ENCODE measurements at regions not wholly inside any gene's neighbourhood (a gene's known extent, or its start where the extent isn't known, plus 50 kb on each side); places are given as distances from the start of the nearest gene placed in this dataset.
A peak's percentile ranks its signal among the peaks of the same experiment; 100 is the strongest.
"Not testable (repeated sequence)": the region's sequence is repeated elsewhere in the genome, so short reads cannot be mapped to it uniquely, and the experiment has no call there.

DNA sequence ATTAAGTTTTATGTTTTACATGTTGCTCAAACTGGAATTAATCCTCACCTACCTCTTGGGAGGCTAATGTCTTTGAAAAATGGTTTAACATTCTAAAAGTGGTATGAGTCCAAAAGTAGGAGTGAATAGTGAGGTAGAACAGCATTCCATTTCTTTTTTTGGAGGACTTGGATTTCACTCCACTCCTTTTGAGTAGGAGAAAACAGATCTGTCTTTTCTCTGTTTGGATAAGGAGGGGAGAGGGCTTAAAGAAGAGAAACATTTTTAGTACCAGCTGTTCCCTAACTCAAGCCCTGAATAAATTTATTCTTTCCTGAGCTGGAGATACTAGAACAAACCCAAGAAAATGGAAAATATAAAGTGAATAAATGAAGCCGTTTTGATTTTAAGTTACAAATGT lies 687.9 kb downstream of the MECOM start:
- no peak for DNase-seq

DNA sequence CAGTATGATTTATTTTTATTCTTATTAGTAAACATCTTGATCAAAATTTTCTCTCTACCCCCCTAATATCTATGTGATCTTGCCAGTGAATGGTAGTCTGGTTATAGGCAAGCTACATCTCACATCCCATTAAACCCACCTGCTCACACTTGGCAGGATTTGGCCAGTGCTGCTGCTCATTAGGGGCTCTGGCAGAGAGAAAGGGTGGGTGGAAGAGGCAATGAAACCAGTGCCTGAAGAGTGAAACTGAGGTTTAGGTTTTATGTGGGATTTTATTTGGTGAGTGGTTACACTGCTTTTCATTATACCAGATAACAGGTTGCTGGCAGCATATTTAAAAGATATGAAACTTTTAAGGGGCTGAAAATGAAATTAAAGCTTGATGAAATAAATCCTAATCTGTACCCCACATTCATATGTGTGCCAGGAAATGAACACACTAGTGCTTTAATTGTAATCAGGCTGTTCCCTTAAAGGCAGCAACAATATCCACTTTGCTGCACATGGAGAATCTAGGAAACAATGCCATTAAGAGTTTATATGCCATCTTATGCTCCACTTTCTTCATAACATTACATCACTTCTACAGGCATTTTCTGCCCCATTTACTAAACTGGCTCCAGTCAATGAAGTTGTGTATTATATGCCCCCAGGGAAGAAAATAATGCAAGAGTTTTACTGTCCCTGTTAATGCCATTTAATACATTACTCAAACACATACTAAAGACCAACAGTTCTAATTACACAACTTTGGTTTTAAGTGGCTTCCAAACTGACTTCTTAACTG lies 688.7 kb downstream of the MECOM start:
- no peak for DNase-seq

DNA sequence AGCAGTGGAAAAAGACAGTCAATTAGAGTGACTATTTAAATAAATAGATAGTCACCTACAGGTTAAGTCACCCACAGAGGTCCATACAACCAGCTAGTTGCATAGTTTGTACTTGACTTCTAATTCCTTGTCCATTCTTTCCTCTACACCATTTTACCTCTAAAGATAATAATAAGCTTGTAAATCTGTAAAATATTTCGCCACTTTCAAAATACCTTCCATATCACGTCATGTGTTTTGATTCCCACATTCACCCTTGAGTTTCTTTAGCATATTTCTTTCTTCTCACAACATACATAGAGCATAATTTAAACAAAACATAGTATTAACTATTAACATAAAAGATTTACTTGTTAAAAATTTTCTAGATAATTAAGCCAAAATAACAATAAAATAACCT lies 689.6 kb downstream of the MECOM start:
- DNase-seq: no peak

DNA sequence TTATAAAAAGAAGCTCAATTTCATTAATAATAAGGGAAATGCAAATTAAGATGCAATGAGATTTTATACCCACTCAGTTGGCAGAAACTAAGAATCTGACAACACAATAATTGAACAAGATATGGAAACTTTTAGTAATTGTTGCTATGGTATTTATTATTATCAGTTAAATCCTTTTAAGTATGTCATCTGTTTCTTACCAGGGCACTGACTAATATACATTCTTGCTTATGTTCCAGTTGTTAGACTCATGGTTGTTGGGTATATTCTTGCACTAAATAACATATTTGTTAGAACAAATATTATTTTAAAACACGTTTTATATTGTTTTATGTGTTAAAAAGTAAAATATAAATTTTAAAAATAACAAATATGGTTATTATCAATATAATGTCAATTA lies 690.3 kb downstream of the MECOM start:
- DNase-seq: no peak

DNA sequence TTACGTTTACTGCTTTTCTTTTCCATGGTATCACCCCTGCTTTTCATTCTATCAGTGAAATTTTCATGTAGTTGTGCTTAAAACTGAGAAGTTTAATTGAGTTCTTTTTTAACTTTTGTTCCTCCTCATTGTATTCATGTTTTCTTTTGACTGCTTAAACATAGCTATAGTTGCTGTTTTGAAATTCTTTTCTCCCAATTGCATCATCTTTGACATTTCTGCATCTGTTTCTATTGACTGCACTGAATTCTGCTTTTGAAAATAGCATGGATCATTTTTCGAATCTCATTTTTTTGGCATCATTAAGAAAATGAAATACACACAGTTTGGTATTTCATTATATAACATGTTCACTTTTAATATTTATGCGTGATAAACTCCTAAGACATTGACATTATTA lies 694.9 kb downstream of the MECOM start:
- DNase-seq: no peak

DNA sequence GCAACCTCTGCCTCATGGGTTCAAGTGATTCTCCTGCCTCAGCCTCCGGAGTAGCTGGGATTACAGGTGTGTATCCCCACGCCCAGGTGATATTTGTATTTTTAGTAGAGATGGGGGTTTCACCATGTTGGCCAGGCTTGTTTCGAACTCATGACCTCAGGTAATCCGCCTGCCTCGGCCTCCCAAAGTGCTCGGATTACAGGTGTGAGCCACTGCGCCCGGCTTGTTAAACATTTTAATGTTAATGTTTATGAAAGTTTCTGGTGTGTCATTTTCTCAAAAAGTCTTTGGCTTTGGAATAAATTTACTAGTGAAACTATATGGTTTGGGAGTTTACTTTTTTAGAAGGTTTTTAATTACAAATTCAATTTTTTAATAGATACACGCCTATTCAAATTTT lies 698.8 kb downstream of the MECOM start:
- DNase-seq: no peak

DNA sequence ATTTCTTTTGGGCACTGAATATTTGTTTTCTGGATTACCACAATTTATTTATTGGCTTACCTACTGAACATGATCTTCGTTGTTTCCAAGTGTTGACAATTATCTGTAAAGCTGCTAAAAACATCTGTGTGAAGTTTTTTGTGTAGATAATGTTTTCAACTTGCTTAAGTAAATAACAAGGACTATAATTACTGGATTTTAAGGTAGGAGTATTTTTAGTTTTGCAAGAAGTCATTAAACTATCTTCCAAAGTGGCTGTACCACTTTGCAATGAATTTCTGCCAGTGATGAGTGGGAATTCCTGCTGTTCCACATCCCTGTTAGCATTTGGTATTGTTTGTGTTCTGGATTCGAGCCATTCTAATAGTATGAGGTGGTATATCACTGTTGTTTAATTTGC lies 702.2 kb downstream of the MECOM start:
- DNase-seq: no peak

DNA sequence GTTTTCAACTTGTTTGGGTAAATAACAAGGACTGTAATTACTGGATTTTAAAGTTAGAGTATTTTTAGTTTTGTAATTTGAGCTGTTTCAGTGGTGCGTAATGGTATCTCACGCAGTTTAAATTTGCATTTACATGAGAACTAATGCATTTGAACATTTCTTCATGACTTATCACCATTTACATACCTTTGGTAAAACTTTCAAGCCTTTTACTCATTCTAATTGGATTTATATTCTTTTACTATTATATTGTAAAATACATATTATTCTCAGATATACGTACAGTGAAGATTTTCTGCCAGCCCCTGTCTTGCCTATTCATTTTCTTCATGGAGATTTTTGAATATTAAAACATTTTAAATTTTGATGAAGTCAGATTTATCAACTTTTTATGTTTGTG lies 703.8 kb downstream of the MECOM start:
- DNase-seq: no peak

DNA sequence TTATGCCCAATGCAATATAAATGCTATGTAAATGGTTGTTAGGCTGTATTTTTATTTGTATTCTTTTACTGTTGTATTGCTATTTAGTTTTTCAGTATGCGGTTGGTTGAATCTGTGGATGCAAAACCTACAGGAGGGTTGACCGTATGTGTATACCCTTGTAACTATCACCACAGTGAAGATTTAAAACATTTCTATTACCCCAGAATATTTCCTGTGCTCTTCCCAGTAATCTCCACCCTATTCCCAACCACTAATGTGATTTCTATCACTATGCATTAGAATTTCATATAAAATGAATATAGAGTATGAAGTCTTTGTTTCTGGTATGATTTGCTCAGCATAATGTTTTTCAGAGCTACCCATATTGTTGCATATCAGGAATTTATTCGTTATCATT lies 705.0 kb downstream of the MECOM start:
- DNase-seq: no peak

DNA sequence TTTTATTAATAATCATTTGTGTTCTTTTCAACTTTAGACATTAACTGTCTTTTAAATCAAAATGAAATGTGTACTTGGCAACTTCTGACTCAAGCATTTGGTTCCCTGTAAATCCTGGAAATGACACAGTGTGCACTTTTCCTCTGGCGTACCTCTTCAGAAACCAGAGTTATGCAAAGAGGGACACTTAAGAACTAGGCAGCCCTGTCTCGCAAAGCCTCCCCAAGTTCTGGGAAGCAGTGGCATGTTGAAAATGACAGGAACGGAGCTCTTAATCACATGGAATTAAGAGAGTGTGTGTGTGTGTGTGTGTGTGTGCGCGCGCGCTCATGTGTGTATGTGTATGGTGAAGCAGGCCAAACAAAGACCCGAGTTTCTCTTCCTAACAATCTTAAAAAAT lies 707.4 kb downstream of the MECOM start:
- no peak for DNase-seq

DNA sequence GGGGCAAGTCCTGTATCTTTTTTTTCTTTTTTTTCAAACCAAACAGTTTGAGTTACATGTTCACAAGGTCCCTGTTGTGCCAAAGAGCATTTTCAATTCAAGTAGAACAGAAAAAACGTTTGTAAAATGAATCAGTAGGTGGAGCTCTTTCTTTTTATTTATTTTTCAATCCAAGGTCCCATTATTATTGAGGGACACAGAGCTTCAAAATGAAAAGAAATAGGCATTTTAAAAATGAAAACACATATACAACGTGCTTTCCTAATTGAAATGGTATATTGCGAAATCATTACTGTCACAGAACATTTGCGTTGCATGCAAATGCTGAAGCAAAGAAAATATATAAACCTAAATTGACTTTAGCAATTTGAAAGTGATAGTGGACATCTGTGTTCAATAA lies 711.0 kb downstream of the MECOM start:
- peak; percentile 34 for DNase-seq

DNA sequence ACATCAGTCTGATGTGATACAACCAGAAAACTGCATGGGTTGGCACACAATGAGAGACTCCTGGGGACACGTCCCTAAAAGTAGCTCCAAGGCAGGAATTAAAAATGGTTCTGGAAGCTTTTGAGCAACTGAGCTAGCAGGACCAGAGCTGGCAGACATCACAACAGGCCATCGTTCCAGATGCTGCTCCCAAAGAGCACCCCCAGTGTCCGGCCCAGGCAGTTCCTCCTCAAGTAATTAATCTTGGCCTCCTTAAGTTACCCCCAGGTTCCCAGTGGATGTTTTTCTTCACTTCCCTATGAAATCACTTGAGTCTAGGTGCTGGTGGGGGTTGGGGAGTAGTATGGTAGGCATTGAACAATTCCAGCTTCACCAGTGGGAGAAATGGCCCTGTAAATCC lies 711.6 kb downstream of the MECOM start:
- no peak for DNase-seq

DNA sequence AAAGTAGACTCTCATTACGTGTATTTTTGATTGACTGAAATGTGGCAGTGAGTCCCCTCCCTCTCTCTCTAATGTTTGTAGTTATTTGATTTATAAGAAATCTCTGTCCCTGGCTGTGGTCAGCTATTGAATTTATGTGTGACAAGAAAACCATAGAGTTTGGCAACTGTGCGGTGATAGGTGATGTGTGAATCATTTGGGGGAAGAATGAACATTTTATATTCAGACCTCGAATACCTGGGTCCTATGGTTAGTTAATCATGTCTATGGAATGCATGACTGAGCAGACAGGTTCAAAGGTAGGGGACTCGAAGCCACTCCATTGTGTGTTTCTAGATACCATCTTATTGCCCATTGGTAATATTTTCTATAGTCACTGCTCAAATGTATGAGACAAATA lies 712.1 kb downstream of the MECOM start:
- DNase-seq: no peak

DNA sequence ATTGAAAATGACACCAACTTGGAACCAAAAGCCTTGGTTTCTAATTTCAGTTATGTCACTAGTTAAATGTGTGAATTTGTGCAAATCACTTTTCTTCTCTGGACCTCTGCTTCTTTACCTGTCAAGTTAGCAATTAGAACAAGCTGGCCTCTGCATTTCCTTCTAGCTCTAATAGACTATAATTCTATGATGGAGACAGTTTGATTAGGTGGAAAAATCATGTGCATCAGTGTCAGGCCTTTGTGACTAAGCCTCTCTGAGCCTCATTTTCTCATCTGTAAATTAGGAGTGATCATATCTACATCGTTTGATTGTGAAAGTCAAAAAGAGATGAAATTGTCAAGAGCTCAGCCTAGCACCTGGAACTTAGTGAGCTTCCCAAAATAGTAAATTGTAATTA lies 712.9 kb downstream of the MECOM start:
- DNase-seq: no peak

DNA sequence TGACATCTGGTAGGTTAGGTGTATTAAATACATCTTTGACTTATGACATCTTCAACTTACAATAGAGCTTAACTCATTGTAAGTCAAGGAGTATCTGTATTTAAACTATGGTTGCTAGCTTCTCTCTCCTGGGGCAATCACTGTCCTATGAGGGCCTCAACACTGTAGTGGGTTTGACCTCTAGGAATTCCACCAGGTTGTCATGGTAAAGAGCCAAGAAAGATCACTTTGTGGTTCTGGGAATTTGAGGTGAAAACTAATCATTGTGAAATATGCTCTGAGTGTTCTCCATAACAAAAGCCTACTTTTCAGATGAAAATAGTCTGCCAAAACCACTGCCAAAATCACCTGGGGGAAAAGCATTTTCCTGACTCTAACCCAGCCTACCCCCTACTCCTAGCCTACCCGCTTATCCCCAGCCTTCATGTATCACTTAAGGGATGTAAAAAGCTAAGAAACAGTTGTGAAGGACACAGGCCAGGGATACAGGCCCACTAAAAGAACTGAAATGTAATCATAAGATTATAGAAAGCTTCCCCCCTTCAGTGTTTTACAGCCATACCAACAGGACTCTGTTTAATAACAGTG lies 723.8 kb downstream of the MECOM start:
- DNase-seq: no peak

DNA sequence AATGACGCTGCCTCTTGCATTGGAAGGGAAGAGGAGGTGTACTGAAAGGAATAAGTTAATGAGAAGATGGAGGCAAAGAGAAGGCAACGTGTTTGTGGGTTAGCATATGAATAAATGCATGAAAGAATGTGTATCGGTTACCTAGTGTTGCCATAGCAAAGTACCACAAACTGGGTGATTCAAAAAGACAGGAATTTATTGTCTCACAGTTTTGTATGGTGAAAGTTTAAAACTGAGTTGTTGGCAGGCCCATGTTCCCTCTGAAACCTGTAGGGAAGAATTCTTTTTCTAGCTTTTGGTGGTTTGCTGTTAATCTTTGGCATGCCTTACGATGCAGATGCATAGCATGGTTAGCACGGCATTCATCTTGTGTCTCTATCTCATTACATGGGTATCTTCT lies 729.9 kb downstream of the MECOM start:
- DNase-seq: no peak

DNA sequence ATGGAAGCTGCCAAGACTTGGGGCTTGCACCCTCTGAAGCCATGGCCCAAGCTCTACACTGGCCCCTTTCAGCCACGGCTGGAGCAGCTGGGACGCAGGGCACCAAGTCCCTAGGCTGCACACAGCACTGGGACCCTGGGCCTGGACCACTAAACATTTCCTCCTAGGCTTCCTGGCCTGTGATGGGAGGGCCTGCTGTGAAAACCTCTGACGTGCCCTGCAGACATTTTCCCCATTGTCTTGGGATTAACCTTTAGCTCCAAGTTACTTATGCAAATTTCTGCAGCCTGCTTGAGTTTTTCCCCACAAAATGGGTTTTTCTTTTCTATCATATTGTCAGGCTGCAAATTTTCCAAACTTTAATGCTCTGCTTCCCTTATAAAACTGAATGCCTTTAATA lies 733.5 kb downstream of the MECOM start:
- DNase-seq: not testable (repeated sequence)

DNA sequence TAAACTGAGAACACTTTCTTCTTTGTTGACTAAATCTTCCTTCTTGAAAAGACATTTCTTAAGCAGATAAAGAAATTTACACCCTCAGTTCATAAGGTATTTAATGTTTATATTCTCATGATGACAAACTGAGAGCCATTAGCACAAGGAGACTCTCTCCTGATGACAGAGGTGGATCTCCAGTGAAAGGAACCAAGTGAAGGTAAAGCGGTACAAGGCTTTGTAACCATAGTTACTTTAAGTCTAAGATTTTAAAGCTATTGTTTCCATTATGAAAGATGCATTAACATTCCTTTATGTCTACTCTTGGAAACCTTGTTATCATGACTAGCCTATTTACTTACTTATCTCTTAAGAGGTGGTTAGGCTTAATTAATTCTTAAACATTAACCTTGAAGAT lies 737.1 kb downstream of the MECOM start:
- no peak for DNase-seq

DNA sequence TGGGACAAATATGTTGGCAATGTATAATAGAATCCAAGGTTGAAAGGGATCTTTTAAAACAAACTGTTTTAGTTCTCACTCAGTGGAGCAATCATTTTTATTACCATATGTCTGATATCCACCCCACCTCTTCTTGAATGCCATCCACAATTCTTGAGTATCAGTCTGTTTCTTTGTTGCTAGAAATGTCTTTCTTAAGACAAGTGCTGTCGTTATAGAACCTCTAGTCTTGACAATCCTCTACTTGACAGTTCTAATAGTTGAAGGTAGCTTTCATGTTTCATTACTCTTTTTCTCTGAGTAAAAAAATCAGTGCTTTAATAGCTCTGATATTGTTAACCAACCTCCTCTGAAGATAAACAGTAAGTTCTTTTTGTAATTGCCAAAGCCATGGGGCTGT lies 737.9 kb downstream of the MECOM start:
- no peak for DNase-seq

DNA sequence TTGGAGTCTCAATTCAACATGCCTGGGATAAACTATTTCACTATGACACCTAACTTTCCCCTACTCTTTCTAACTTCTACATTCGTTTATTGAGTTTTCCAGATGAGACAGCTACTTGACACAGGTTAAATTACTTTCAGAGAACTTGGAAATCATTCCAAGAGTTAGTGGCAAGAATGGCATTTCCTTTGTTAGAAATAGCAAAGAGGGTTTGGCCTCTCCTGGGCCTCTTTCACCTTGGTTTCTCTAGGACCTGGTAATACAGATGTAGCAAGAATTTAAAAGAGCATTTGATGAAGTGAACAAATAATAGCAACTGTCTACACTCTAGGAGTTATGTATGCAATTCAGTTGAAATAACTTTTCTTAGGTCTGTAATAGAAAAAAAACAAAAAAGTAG lies 748.9 kb downstream of the MECOM start:
- DNase-seq: no peak

DNA sequence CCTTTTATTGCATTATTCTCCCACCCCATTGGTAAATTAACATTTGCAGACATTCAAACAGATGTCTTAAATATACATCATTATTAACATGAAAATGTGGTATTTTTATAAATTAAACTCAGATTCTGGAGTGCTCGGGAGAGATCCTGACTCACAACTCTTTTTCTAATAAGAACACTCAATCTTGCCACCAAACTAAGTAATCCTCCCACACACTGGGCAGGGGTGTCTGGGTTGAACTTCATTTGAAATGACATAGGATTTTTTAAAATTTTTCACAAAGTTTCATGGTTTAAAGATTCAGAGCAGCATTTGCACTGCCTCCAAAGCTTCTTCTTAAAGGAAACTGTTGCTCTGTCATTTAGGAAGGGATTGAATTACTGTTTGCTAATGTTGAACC lies 754.3 kb downstream of the MECOM start:
- no peak for DNase-seq

DNA sequence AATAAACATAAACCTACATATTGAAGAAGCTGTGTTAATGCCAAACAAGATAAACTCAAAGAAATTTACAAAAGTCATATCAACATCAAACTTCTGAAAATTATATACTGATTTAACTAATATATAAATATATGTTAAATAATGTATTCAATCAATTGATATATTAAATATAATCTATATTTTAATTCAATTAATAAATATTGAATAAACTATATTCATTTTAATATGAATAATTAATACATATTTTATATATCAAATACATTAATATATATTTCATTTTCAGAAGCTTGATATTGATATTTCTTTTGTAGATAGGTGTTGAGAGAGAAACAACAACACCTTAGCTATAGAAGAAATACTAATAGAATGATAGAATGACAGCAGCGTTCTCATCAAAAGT lies 768.1 kb downstream of the MECOM start:
- DNase-seq: no peak

DNA sequence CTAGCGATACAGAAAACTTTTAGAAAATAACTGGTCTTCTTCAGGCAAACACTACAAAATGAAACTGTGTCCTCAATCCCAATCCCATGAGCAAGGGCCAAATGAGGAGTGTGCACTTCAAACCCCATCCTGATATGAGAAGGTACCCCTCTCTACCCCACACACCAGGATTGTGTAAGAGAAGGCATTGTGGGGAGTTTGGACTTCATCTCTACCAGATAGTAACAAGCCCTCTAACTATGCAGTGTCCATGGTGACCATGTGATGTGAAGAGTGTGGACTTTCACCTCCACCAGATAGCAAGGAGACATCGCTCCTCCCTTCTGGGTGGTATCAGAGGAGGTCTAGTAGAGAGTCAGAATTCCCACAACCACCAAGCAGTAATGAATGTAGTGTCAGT lies 769.3 kb downstream of the MECOM start:
- no peak for DNase-seq

DNA sequence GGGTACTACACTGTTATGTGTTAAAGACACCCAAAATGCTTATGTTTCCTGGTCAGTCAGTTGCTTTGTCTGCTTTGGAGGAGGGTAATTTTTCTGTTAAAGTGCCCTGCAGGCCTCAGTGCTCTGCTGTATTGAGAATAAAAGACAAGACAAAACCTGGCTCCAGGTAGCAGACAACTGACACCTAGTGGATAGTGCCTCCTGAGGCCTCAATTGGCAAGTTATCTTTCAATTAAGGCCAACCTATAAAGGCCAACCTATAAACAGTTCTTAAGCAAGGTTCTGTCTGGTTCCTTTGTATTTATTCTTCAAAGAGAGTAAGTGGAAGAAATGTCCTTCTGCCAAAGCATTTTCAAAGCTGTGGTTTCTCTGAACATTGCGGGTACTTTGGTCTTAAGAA lies 773.8 kb downstream of the MECOM start:
- no peak for DNase-seq

DNA sequence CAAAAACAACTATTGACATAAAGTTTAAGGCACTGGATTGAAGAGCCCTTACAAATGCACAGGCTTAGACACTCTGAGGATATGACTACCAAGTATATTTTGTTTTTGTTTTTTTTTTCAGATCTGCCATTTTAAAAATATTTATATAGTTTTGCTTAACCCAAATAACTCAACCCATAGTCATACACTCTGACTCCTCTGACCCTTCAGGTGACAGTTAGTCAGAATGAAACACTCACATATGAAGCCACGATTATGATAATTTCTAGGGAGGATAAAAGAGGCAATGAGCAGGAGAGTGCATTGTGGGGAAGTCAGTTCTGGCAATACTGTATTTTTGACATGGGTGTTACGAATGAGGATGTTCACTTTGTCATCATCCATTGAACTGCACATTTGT lies 774.7 kb downstream of the MECOM start:
- DNase-seq: no peak

All from NCI-H774 (cell line).